IPS-20b (cell line): ENCODE measurements at regions not wholly inside any gene's neighbourhood (a gene's known extent, or its start where the extent isn't known, plus 50 kb on each side); places are given as distances from the start of the nearest gene placed in this dataset.

Source experiments
- H3K27ac ChIP-seq: one replicate; pipeline ENCODE4 v1.5.1; 2013; ENCODE audit warnings: low read length
- H3K27me3 ChIP-seq: 2 replicates; pipeline ENCODE4 v1.6.1; 2013; ENCODE audit warnings: mild to moderate bottlenecking, low read length, inconsistent platforms; ENCODE audit not compliant: insufficient read depth
- H3K36me3 ChIP-seq: 2 replicates; pipeline ENCODE4 v1.6.1; 2013; ENCODE audit warnings: low read depth, mild to moderate bottlenecking, inconsistent platforms, low read length, moderate library complexity; ENCODE audit not compliant: insufficient read depth
- H3K4me1 ChIP-seq: 2 replicates; pipeline ENCODE4 v1.6.1; 2013; ENCODE audit warnings: mild to moderate bottlenecking, control low read depth, inconsistent platforms, low read length, moderate library complexity; ENCODE audit not compliant: insufficient read depth
- H3K4me3 ChIP-seq: 2 replicates; pipeline ENCODE4 v1.5.1; 2013; ENCODE audit warnings: mild to moderate bottlenecking, low read length, inconsistent platforms
- H3K9ac ChIP-seq: 2 replicates; pipeline ENCODE4 v1.6.1; 2013; ENCODE audit warnings: low read depth, mild to moderate bottlenecking, inconsistent platforms, low read length, moderate library complexity
- H3K9me3 ChIP-seq: 2 replicates; pipeline ENCODE4 v1.6.1; 2013; ENCODE audit warnings: mild to moderate bottlenecking, low read depth, low read length, inconsistent platforms; ENCODE audit not compliant: insufficient read depth

- Histone ChIP-seq H3K9ac (no peak overlapping the region), H3K27me3 (no peaks in the 10 kb centered on the region), H3K27ac (no peak overlapping the region), H3K4me3 (no peak overlapping the region), H3K9me3 (no peaks in the 10 kb centered on the region), H3K4me1 (no peaks in the 10 kb centered on the region), H3K36me3 (no peaks in the 10 kb centered on the region)
These were observed 292.8 kb downstream of the EN1 start for GRCh38 chr2:118554616-118555015.

DNA sequence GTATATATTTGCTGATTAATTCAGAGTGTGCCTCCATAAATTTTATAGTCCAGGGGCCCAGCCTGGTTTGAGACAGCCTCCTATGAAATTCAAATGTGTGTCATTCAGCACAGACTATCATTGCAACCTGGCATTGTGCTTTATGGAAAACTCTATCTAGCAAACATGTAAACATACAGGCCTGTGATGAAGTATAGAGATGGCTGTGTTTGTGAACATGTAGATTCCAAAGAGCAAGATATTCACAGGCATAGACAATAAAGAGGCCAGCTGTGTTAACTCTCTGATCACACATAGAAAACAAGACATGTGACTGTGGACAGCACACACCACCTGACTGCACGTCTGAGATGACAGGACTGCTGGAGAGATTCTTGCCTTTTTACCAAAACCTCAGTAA, 297.9 kb downstream of the EN1 start:
- no peaks in the 10 kb centered on the region for H3K36me3 ChIP-seq
- no peak overlapping the region for H3K9ac ChIP-seq
- no peaks in the 10 kb centered on the region for H3K4me1 ChIP-seq
- H3K27ac ChIP-seq, result no peak overlapping the region
- H3K9me3 ChIP-seq, result no peaks in the 10 kb centered on the region
- H3K4me3 ChIP-seq, result no peak overlapping the region
- H3K27me3 ChIP-seq, result no peaks in the 10 kb centered on the region

- no peaks in the 10 kb centered on the region for H3K36me3 ChIP-seq
- H3K4me1 ChIP-seq, result no peaks in the 10 kb centered on the region
- H3K27ac ChIP-seq, result no peak overlapping the region
- no peaks in the 10 kb centered on the region; the same call in 1 of the 2 replicates for H3K9me3 ChIP-seq
- no peaks in the 10 kb centered on the region for H3K27me3 ChIP-seq
- H3K9ac ChIP-seq, result no peak overlapping the region
- no peak overlapping the region for H3K4me3 ChIP-seq
These were observed 298.5 kb downstream of the EN1 start for GRCh38 chr2:118548880-118549488.

DNA sequence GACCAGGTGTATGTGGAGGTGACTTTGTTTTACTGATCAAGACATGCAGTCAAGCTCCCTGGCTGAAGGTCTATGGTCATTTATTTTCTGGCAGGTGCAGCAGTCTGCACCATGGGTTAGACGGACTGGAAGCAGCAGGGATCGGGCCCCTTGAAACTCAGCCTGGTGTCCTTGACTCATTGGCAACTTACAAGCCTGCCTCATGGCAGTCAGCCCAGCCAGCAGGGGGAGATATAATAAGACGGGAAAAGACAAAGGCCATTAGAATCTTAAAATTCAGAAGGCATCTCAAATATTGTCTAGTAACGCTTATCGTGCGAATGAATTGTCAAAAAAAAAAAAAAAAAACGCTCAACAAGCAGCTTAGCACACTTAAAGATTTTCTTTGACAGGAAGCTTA, 308.2 kb downstream of the EN1 start:
- H3K4me3 ChIP-seq, result no peak overlapping the region
- peaks cover 6% of the 10 kb centered on the region; the same call in 1 of the 2 replicates for H3K9me3 ChIP-seq
- H3K27ac ChIP-seq, result no peak overlapping the region
- no peaks in the 10 kb centered on the region for H3K36me3 ChIP-seq
- H3K4me1 ChIP-seq, result no peaks in the 10 kb centered on the region
- H3K27me3 ChIP-seq, result peaks cover 8% of the 10 kb centered on the region; the same call in 1 of the 2 replicates
- H3K9ac ChIP-seq, result no peak overlapping the region

DNA sequence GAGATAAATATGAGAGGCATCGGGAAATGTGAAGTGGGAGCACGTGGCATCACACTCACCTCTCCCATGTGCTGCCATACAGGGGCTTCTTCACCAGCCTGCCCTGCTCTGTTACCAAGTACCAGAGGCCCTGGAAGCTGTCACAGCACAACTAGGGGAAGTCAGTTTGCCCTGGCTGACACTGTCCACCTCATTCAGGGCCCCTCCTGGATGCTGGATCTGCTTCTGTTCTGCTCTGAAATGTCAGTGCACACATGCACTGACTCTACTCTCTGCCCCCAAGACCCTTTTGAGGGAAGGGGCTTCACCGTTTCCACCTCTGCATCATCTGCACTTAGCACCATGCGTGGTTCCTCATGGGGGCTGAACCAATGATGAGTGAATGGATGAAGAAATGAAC, 311.1 kb downstream of the EN1 start:
- H3K9me3 ChIP-seq, result no peaks in the 10 kb centered on the region
- no peak overlapping the region for H3K9ac ChIP-seq
- no peaks in the 10 kb centered on the region for H3K36me3 ChIP-seq
- H3K27me3 ChIP-seq, result peaks cover 8% of the 10 kb centered on the region; the same call in 1 of the 2 replicates
- H3K27ac ChIP-seq, result no peak overlapping the region
- no peaks in the 10 kb centered on the region; the same call in 1 of the 2 replicates for H3K4me1 ChIP-seq
- no peak overlapping the region for H3K4me3 ChIP-seq

DNA sequence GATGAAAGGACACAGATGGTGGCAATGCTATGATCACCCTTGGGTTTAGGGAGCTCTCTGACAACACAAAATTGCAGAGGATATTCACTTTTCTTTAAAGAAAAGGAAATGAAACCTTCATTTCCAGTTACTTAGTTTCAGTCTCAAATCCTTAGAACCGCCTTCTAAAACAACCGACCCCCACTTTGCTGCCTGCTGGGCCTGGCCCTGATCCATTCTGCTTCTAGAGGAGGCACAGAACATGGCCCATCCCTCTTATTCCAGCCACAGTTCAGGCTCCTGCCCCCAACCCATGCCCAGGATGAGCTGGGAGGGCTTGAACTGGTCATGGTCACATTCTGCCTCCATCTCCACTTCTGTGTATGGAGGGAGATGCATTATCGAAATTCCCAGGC, 311.6 kb downstream of the EN1 start:
- H3K36me3 ChIP-seq, result no peaks in the 10 kb centered on the region
- no peak overlapping the region for H3K9ac ChIP-seq
- H3K4me1 ChIP-seq, result peaks cover 2% of the 10 kb centered on the region; the same call in 1 of the 2 replicates
- no peak overlapping the region for H3K4me3 ChIP-seq
- H3K27me3 ChIP-seq, result peaks cover 8% of the 10 kb centered on the region; the same call in 1 of the 2 replicates
- no peaks in the 10 kb centered on the region for H3K9me3 ChIP-seq
- no peak overlapping the region for H3K27ac ChIP-seq

DNA sequence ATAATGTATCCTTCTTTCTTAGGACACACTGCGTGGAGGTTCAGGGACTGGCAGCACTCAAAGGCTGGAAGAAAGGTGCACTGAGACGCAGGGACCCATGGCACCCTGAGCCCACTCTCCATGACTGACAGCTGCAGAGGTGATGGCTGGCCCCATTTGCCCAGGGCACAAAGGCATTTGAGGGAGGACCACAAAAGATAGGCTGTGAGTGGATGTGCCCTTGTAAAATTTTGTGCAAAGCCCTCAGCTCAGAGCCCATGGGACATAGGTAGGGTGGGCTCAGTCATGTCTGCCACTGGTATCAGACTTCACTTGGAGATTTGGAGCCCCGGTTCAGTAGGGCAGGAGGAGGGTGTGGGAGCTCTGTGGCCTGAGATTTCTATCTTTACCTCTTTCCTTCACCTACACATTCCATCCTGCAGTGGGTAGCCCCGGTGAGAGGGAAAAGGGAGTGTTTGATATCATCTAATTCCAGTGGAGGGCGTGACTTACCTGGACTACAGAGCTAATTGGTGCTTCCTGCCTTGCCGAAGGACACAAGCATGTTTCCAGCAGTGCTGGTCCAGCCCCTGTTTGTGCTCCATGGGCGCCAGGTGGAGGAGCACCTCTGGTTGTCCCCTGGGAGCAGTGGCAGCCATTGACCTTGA, 312.2 kb downstream of the EN1 start:
- Histone ChIP-seq H3K27me3 (peaks cover 8% of the 10 kb centered on the region; the same call in 1 of the 2 replicates), H3K4me3 (no peak overlapping the region), H3K36me3 (no peaks in the 10 kb centered on the region), H3K27ac (no peak overlapping the region), H3K9ac (no peak overlapping the region), H3K9me3 (no peaks in the 10 kb centered on the region), H3K4me1 (peaks cover 5% of the 10 kb centered on the region; the same call in 1 of the 2 replicates)

GRCh38 chr2:118530976-118531375, 316.5 kb downstream of the EN1 start:
- no peak overlapping the region for H3K27ac ChIP-seq
- H3K4me3 ChIP-seq, result no peak overlapping the region
- no peaks in the 10 kb centered on the region for H3K36me3 ChIP-seq
- peaks cover 19% of the 10 kb centered on the region for H3K27me3 ChIP-seq
- H3K4me1 ChIP-seq, result peaks cover 21% of the 10 kb centered on the region
- no peaks in the 10 kb centered on the region for H3K9me3 ChIP-seq
- no peak overlapping the region for H3K9ac ChIP-seq

GRCh38 chr2:118529908-118530599, 317.4 kb downstream of the EN1 start:
- peak overlapping the region; percentile 27 for H3K4me3 ChIP-seq
- no peaks in the 10 kb centered on the region for H3K9me3 ChIP-seq
- no peak overlapping the region for H3K9ac ChIP-seq
- H3K36me3 ChIP-seq, result no peaks in the 10 kb centered on the region
- H3K27ac ChIP-seq, result peak overlapping the region; percentile 12
- H3K27me3 ChIP-seq, result peaks cover 17% of the 10 kb centered on the region
- peaks cover 21% of the 10 kb centered on the region for H3K4me1 ChIP-seq

GRCh38 chr2:118527571-118527970, 319.9 kb downstream of the EN1 start:
- H3K27ac ChIP-seq, result no peak overlapping the region
- peaks cover 21% of the 10 kb centered on the region for H3K4me1 ChIP-seq
- no peaks in the 10 kb centered on the region for H3K36me3 ChIP-seq
- no peak overlapping the region for H3K9ac ChIP-seq
- no peak overlapping the region for H3K4me3 ChIP-seq
- H3K27me3 ChIP-seq, result peaks cover 17% of the 10 kb centered on the region
- no peaks in the 10 kb centered on the region for H3K9me3 ChIP-seq

GRCh38 chr2:118525346-118525745, 322.1 kb downstream of the EN1 start:
- Histone ChIP-seq H3K9ac (no peak overlapping the region), H3K27me3 (peaks cover 17% of the 10 kb centered on the region), H3K36me3 (no peaks in the 10 kb centered on the region), H3K9me3 (peaks cover 16% of the 10 kb centered on the region; the same call in 1 of the 2 replicates), H3K27ac (no peak overlapping the region), H3K4me3 (no peak overlapping the region), H3K4me1 (peaks cover 16% of the 10 kb centered on the region)

GRCh38 chr2:118524911-118525310, 322.5 kb downstream of the EN1 start:
- no peak overlapping the region for H3K27ac ChIP-seq
- H3K4me1 ChIP-seq, result peaks cover 12% of the 10 kb centered on the region
- H3K9ac ChIP-seq, result no peak overlapping the region
- peaks cover 20% of the 10 kb centered on the region; the same call in 1 of the 2 replicates for H3K9me3 ChIP-seq
- H3K27me3 ChIP-seq, result peaks cover 17% of the 10 kb centered on the region
- H3K36me3 ChIP-seq, result no peaks in the 10 kb centered on the region
- H3K4me3 ChIP-seq, result no peak overlapping the region
